ENCODE measurements at regions not wholly inside any gene's neighbourhood (a gene's known extent, or its start where the extent isn't known, plus 50 kb on each side); places are given as distances from the start of the nearest gene placed in this dataset.
"Not testable (repeated sequence)": the region's sequence is repeated elsewhere in the genome, so short reads cannot be mapped to it uniquely, and the experiment has no call there.

DNA sequence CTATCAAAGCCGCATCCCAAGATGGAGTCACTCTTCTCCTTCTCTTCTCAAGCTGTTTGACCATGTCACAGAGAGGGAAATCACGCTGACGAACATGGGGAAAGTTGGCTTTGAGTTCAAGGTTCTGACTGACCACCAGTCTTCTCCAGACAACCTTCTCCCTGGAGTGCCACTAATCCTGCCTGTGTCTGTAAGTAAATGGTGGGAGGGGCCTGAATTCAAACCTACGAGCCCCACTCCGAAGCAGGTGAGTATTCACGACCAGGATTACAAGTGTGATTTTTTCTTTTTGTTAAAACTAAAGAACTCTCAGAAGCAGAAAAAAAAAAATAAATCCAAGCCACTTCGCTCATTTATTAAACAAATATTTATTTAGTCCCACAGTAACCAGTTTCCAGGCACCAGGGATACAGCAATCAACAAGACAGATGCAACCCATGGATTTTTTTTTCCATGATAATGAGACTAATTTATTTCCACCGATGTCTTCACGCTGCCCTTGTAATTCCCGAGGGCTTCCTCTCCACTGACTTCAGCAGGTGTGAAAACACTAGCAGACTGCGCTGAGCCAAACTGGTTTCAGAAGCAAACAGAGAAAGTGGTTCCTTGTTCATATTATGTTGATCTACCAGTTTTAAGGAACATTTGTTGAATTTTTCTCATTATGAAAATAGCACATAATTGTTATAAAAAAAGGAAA lies 206.0 kb upstream of the NBPF12 start:
- in situ Hi-C loops (cut with HindIII; ENCODE audit: low sequenced_read_pairs); DNase-seq (ENCODE audit: low spot score): not testable (repeated sequence)

DNA sequence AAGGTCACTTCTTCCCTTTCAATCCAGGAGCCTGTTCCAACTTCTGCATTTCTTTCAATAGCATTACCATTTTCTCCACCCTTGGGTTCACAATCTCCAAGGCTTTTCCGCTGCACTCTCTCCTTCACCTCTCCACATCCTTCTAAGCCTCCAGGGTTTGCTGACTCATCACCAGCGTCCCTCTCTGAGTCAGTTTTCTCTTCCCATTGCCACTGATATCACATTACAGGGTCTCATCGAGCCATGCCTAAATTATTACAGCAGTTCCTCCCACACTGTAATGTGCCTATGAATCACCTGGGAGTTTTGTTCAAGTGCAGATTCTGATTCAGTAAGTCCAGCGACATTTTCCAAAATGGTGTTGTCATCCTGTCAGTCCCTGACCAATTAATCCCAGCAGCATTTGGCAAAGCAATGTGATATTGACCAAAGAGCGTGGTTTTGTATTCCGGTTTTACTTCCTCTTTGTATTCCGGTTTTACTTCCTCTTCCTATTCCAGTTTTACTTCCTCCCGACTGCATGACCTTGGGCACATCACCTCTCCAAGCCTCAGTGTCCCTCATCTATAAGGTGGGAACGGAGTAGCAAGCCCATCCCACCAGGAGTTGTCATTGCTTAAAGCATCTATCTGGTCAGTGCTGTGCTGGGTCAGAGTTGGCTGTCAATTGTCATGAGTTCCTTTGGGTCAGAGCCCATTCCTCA lies 208.3 kb upstream of the NBPF12 start:
- DNase-seq (ENCODE audit: low spot score); in situ Hi-C loops (cut with HindIII; ENCODE audit: low sequenced_read_pairs): not testable (repeated sequence)

DNA sequence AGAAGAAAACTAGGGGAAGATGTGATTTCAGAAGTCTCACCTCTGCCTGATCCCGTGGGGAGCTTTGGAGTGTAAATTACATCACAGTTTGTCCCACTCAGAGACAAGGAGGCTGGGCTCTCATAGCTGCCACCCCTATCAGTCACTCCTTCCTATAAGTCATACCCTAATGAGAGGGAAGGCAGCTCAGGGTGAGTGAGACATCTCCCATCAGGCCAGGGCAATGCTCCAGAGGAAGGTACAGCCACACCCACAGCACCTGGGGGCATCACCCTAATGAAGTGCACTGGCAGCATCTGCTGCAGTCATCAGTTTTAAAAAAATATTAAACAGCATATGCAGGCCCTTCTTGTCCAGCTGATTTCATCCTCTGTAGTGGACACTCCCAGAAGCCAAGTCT lies 223.1 kb upstream of the NBPF12 start:
- in situ Hi-C loops (cut with HindIII; ENCODE audit: low sequenced_read_pairs), result not testable (repeated sequence)

DNA sequence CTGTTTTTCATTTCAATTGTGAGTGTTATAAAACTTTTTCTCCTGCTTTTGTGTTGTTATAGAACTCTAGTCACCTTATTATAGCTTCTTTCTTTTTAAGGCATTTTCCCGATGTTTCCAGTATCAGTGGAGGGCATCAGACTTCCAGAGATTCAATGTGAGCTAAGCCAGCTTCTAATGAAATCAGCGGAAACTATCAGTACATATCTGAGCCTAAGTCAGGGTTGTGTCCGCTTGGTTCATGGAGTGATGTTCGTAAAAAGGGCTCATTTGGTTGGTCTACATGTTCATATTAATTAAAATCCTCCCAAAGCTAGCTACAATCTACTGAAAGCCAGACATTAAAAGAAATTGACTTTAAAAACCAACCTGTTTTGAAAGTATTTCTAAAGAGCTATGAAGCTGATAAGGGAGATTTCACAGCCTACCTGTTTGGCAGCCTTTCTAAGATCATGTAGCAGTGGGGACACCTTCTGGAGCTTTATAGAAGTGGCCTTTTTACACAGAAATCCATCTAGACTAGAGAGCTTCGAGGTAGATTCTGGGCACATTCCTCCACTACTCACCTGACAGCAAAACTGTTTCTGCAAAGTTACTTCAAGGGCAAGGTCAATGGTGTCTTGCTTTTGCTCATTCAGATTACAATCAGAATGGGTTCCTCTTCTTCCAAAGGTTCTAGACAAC lies 227.1 kb upstream of the NBPF12 start:
- peak; percentile 45 for DNase-seq (ENCODE audit: low spot score)
- in situ Hi-C loops (cut with HindIII; ENCODE audit: low sequenced_read_pairs), result not testable (repeated sequence)

More for the DNA sequence above, 223.1 kb upstream of the NBPF12 start:
- not testable (repeated sequence) for DNase-seq (ENCODE audit: low spot score)

DNA sequence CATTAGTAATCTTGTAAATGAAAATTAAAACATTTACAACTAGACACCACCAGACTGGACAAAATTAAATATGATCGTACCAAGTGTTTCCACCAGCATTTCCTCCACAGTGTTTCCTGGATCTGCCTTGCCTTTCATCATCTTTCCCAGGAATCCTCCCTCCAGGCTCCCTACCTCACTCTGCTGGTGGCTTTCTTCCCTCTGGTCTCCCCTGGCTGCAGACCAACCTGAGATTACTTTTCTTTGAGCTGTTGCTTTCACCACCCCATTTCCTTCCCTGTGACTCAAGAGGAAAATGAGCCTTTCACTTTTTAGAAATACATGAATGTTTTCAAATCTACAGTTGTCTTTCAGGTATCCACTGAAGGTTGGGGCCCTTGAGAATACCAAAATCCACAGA lies 228.8 kb upstream of the NBPF12 start:
- DNase-seq (ENCODE audit: low spot score); in situ Hi-C loops (cut with HindIII; ENCODE audit: low sequenced_read_pairs): not testable (repeated sequence)

DNA sequence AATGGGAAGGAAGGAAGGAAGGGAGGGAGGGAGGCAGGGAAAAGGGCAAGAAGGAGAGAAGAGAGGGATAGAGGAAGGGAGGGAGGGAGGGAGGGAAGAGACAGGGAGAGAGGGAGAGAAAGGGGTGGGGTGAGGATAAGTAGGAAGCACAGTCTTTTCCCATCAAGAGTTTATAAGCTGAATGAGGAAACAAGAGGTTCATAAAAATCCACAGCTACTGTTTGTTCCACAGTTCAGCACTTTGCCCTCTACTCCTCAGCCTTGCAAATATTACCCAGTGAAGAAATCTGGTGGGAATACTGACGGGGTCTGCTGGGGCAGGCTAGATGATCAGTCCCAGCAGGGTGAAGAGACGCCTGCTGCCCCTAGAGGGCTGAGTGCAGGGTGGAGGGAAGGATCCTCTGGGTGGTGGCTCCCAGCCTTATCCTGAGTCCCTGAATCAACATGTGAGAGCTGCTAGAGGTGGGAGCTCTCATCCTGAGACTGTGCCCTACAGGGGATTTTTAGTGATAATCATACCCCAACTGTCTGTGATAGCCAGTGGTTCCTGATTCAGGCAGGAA lies 233.9 kb upstream of the NBPF12 start:
- in situ Hi-C loops (cut with HindIII; ENCODE audit: low sequenced_read_pairs); DNase-seq (ENCODE audit: low spot score): not testable (repeated sequence)

DNA sequence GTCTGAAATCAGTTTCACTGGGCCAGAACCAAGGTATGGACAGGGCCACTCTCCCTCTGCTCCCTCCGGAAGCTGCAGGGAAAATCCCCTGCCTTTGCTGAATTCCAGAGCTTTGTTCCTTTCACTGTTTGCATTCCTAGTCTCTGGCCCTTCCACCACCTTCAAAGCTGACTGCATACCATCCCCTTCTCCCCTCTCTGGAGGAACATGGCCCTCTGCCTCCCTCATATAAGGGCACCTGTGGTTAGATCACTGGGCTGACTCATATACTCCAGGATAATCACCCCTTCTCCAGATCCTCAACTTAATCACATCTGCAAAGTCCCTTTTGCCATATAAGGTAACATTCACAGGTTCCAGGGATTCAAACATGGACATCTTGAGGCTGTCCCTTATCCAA lies 236.8 kb upstream of the NBPF12 start:
- in situ Hi-C loops (cut with HindIII; ENCODE audit: low sequenced_read_pairs); DNase-seq (ENCODE audit: low spot score): not testable (repeated sequence)

DNA sequence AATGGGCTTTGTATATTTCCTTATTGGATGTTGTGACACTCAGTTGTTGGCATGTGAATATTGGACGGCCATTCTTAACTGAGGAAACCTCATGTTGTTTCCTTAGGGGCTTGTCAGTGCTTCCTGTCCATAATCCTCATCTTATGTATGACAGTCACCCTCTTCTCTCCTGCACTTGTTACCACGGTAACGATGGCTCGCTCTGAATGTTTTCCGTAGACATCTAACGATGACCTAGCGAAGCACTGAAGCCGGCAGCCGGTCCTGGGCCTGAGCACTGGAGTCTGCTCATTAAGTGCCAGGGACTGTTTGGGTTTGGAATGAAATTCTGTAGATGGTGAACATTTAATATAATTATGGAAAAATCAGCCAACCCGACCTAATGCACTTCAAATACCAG lies 242.7 kb upstream of the NBPF12 start:
- in situ Hi-C loops (cut with HindIII; ENCODE audit: low sequenced_read_pairs), result not testable (repeated sequence)

DNA sequence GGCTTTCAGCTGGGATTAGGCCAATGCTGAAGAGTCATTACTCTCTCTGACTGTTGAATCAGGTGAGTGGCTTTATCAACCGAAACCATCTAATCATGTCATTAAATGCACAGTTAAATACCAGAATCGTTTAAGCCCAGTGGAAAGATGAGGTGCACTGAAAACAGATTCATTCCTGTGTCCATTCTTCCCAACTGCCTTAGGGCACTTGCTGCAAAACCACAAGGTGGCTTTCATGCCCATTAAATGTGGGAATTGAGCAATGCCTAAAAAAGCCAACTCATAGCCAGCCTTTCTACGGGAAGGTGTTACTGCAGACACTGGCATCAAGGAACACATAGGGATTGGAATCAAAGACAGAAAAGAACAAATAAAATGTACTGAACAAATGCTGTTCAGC lies 246.3 kb upstream of the NBPF12 start:
- DNase-seq (ENCODE audit: low spot score); in situ Hi-C loops (cut with HindIII; ENCODE audit: low sequenced_read_pairs): not testable (repeated sequence)

More for the DNA sequence above, 242.7 kb upstream of the NBPF12 start:
- DNase-seq (ENCODE audit: low spot score), result not testable (repeated sequence)

DNA sequence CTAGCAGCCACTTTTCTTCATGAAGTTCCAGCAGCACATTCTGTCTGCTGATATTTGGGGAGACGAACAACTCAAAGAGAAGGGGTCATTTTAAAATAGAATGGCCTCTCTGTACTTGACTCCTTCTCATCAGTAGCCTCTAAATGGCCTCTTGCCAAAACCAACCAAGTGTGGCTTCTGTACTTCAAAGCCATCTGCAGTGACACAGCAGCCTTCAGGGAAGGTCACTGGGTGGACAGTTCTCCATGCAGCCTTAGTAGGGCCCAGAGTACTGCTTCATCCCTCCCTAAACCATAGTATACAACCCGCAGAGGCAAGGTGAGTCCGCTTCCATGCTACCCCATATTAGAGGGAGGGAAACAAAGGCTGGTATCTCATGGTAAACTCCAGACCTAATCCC lies 249.2 kb upstream of the NBPF12 start:
- in situ Hi-C loops (cut with HindIII; ENCODE audit: low sequenced_read_pairs); DNase-seq (ENCODE audit: low spot score): not testable (repeated sequence)

DNA sequence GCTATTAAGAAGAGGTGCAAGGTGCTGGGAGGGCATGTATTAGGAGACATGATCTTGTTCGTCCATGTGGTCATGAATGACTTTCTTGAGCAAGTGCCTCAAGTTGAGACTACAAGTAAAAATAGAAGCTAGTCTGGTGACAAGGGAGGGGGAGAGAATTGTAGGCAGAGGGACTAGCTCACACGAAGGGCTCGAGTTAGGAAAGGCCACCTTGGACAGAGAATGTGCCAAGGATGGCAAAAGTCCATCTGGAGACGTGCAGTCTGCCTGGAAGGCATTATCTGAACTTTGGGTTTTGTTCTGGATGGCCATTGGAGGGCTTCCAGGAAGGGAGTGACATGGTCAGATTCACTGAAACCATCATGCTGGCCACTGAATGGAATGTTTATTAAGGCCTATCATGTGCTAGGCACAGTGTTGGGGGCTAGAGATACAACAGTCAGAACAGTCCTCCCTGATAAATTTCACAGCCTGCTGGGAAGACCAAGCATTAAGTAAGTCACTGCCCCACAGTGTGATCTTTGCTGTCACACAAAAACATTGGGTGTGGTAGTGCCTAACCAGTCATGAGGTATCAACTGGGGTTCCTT lies 251.3 kb upstream of the NBPF12 start:
- in situ Hi-C loops (cut with HindIII; ENCODE audit: low sequenced_read_pairs); DNase-seq (ENCODE audit: low spot score): not testable (repeated sequence)

DNA sequence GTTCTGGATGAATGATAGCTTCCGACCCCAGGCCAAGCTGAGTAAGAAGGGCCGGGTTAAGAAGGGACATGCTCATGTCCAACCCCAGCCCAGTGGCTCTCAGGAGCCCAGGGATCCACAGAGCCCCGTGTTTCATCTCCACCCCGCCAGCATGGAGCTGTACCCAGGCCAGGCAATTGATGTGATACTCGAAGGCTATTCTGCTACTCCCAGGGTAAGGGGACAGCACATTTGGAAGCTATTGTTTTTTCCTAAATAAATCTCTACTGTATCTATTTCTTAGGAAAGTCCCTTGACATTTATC lies 255.0 kb upstream of the NBPF12 start:
- in situ Hi-C loops (cut with HindIII; ENCODE audit: low sequenced_read_pairs); DNase-seq (ENCODE audit: low spot score): not testable (repeated sequence)

DNA sequence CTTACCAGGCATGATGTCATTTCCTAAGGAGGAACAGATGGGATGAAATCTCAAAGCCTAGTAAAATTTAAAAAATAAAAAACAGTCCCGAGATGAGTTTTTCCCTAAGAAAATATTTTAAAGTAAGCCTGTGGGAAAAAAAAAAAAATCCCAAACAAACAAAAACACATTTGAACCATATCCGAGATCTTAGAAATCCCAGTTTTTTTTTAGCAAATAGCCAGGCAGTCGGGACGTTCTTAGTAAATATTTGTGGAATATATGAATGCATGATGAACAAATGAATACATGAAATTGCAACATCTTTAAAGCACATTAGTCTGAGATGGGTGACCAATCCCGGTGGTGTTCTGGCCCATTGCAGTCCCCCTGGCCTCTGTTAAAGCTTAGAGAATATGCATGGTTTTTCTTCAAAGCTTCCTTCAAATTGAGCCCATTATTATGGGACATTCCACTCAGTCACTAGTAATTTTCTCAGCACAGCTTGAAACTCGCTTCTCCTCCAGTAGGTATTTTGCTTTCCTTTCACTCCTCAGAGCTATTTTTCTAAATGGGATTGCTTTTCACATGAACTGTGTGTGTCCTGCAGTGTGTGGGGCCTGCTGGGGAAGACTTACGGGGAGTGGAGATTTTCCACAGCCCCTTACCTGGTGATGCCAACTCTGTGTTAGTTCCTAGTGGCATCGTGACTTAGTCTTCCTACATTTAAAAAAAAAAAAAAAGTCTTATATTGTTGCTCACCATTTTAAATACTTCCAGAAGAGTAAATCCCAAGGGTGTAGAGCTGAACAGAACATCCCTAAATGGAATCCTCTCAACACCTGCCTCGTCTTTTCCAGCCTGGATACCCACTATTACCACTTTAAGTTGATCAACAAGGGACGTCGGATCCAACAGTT lies 255.6 kb upstream of the NBPF12 start:
- in situ Hi-C loops (cut with HindIII; ENCODE audit: low sequenced_read_pairs); DNase-seq (ENCODE audit: low spot score): not testable (repeated sequence)

DNA sequence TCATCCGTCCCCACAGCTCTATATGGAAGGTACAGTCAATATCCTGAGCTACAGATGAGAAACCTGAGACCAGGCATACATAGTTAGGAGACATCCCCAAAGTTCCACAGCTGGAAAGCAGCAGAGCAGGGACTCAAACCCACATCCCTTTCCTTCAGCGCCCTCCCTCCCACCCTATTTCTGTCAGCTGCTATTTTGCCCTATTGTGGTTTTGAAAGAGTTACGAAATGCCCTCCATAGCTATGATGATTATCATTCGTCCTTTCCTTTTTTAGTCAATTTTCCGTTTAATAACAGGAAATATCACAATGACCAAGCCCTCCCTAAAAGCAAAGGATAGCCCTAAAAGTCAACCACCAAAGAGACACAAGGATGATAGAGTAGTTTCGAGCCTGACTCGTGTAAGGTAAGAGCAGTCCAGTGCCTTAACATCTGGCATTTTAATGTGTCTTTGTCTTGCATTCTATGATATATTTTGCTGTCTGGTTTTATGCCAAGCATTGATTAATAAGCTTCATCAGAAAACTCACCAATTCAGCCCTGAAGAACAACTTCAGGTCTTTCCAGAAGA lies 264.3 kb upstream of the NBPF12 start:
- DNase-seq (ENCODE audit: low spot score); in situ Hi-C loops (cut with HindIII; ENCODE audit: low sequenced_read_pairs): not testable (repeated sequence)

DNA sequence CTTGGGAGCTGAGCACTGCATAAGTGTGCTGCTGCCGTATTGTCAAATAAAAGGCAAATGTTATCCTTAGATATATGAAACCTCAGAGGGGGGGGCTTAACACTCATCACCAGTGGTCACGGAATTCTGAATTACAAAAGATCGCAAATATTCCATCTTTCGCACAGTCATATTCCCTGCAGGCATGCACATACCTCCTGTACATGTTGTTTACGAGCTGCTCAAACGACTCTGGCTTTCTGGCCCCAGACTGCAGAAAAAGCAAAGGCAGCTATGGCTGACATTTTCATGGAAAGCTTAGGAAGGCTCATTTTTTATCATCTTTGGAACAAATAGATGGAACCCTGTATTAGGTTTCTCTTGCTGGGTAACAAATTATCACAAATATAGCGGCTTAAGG lies 265.5 kb upstream of the NBPF12 start:
- in situ Hi-C loops (cut with HindIII; ENCODE audit: low sequenced_read_pairs); DNase-seq (ENCODE audit: low spot score): not testable (repeated sequence)

DNA sequence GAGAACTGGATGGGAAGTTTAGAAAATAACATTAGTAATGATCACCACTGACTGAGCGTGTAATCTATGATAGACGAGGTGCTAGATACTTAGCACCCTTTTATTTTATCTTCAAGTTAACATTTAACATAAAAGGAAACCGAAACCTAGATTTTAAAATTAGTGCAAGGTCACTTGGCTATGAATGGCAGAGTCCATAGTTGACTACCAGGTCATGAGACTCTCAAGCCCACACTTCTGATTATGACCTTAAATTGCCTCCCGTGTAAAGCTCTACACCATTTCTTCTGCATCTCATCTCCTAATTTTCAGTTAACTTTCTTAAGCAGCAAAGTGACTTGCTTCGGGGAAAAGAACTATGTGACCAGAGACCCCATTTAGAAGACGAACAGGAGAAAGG lies 266.5 kb upstream of the NBPF12 start:
- DNase-seq (ENCODE audit: low spot score); in situ Hi-C loops (cut with HindIII; ENCODE audit: low sequenced_read_pairs): not testable (repeated sequence)

DNA sequence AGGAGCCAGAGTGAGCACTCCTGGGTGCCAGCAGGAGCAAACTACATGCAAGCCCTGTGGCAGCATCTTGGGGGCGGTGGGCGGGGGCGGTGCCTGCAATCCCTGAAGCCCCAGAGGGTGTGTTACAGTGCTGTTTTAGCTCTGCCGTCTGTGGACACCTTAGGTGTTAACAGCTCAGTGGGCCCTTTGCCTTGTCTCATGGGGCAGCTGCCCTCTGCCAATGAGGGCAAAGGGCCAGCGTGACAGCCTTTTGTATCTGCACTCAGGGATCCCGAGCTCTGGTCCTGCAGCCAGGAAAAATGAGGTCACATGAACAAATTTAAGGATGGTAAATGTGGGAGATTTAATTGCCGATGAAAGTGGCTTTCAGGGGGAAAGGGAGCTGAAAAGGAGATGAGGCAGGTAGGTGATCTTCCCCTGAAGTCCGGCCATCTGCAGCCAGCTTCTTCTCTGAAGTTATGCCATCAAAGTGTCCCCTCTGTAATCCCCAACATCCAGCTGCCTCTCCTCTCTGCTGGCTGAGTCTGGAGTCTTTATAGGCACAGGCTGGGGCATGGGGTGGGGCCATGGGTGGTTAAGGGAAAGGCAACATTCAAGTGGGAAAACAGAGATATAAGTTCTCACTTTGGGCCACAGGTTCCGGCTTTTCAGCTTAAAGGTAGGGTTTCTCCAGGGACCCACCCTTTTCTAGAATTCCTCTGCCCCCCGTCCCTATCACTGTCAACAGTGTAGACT lies 267.1 kb upstream of the NBPF12 start:
- in situ Hi-C loops (cut with HindIII; ENCODE audit: low sequenced_read_pairs), result not testable (repeated sequence)
- DNase-seq (ENCODE audit: low spot score), result peak; percentile 11

DNA sequence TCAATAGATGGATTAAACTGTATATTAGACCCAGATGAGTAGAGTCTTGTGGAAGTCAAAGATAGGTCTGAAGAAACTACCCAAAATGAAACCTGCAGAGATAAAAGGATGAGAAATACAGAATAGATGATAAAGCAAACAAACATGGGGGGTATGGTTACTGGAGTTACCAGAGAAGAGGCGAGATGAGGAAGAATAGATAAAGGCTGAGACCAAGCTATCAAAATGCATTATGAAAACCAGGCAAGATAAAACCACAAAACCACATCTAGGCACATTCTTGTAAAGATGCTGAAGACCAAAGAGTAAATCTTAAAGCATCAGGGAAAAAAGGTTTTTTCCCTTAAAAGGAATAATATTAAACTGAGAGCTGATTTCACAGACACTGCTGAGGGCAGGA lies 271.8 kb upstream of the NBPF12 start:
- in situ Hi-C loops (cut with HindIII; ENCODE audit: low sequenced_read_pairs); DNase-seq (ENCODE audit: low spot score): not testable (repeated sequence)
